GM19372 (cell line): ENCODE measurements at regions not wholly inside any gene's neighbourhood (a gene's known extent, or its start where the extent isn't known, plus 50 kb on each side); places are given as distances from the start of the nearest gene placed in this dataset.
"Not testable (repeated sequence)": the region's sequence is repeated elsewhere in the genome, so short reads cannot be mapped to it uniquely, and the experiment has no call there.

Experiments
- ATAC-seq: cut with Tn5 transposase; IDR thresholded peaks from one replicate; pipeline ENCODE4 v1.9.1; 2021; ENCODE audit warnings: mild to moderate bottlenecking, low read depth, moderate library complexity; ENCODE audit not compliant: unreplicated experiment

DNA sequence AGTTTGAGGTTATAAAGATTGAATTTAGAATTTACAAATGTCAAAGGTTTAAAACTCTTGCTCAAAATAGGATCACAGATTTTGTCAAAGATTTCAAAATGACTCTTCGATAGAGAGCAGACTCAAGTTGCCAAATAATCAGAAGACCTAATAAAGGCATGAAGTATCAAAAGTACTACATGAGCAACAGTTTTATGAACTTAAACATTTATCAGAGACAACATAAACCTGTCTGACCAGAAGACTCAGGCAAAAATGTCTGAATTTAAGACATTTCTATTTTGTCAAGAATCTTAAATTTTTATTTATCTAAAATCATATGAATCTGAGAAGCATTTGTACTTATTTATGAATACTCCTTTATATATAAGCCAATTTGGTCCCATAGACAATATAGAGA lies 330.9 kb downstream of the PTPRU start:
- no peak for ATAC-seq

DNA sequence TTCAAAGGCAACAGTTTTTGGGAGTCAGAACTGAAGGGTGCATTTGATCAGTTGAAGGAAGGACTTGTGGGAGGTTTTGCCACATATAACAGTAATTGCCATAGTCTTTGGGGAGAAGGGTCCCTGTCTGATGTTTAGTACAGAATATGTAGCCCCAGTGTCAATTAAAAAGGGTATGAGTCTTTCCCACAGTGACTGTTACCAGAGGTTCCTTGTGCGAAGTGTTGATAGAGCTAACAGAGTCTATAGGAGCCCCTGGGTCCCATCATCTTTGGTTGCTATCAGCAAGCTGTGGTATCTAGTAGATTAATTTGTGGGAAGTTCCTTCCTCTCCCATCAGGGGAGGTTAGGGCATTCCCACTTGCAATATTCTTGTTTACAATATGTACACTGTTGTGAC lies 329.2 kb downstream of the PTPRU start:
- ATAC-seq = no peak

DNA sequence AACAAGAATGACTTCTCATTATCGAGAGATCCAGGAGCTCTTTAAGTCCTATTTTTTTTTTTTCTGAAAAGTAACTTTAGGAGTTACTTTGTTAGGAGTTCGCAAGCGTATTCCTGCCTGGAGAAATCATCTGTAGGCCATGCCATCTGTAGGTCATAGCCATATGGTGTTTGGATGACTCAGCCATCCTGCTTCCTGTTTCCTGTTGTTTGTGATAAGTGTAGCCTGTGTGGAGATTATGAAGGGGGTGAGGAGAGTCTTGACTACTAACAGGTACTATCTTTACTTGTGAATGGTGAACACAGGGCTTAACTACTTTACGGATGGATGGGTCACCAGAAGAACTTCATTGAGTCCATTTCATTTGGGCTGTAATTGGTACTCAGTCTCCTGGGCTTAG lies 327.2 kb downstream of the PTPRU start:
- no peak for ATAC-seq

DNA sequence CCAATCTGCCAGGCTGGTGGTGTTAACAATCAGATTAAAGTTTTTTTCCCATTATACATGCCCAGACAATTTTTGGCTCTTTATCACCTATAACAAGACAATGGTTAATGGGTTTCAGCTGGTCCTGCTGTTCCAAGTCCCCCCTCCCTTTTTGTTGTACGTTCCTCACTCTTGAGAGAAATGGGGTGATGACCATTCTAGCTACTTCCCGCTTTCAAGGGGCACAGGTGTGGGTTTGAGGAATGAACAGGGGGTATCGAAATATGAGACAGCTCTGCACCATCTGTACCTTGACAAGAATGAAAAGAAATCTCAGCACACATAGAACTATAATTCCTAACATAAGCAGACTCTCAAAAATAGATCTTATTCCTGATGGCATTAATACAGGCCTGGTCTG lies 326.8 kb downstream of the PTPRU start:
- ATAC-seq = no peak

DNA sequence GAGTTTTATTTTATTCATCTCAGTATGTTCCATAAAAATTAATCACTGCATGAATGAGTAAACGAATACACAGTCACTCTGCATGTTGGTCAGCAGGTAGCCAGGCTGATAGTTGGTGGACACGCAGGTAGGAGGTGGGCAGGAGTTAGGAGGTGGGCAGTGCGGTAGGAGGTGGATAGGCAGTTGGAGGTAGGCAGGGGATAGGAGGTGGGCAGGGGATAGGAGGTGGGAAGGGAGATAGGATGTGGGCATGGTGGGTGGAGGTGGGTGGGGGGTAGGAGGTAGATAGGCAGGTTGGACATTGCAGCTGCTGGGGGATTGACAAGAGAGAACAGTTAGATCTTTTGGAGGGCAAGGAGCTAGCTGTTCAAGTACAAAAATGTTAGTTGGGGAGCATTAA lies 322.7 kb downstream of the PTPRU start:
- no peak for ATAC-seq

DNA sequence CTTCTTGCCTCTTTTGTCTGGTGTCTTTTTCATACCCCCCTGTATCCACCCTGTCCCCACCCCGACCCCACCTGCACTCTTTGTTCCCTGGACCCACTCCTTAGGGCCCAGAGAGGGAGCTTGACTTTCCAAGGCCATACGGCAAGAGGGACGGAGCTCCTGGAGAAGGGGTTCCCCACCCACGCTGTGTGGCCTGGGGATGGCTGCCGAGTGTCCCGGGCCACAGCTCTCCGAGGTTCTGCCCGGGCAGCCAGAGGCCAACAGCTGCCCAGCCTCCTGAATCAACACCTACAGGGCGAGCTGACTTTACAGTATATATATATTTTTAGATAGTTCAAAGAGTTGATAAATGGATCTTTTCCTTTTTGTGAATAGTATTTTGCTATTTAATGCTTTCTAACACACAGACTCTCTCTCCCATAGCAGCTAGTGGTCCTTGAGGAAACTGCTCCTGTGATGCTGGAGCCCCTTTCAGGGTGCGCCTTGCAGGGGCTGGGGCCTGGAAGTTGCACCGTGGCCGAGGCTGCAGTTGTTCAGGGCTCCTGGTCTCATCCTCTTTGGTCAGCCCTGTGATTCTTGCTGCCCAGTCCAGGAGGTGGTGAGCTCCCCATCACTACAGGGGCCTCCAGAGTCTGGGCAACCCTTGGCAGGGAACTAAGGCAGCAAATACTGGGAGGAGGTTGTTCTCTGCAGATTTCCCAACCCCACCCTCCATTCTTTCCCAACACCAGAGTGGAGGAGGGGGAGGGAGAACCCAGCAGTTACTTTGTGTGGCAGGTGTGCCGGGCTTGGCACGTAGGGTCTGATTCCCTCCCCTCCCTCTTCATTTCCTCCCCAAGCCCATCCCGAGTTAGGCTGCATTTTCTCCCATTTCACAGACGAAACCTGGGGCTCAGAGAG lies 321.6 kb downstream of the PTPRU start:
- ATAC-seq = no peak

DNA sequence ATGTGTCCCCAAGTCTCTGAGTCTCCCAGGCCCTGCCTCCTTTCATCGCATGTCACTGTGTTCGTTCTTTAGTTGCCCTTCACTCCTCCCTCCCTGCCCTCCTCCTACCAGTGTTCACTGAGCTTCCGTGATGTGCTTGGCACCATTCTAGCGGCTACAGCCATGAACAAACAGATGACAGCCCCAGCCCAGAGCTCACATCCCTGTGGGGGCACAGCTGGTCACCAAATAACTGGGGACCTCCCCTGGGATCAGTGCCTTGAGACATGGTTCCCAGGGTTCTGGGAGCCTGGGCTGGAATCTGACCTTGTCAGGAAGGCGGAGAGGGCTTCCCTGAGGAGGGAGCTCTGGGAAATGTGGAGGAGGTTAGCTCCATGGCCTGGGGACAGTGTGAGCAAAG lies 320.7 kb downstream of the PTPRU start:
- ATAC-seq = no peak

DNA sequence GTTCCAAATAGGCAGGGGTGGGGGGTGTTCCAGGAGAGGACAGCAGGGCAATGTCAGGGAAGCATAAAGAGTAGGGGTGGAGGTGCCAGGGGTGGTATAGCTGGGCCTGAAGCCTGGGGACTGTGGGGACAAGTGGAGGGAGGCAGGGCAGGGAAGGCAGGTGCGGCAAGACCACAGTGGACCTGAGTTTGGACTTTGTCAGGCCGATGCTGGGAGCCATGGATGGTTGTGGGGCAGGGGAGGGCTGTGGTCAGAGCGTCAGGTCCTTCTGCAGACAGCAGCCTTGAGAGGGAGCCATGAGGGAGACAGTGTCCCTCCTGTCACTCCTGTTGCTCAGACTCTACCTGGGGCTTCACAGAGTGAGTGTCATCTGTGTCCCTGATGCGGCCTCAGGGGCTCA lies 320.3 kb downstream of the PTPRU start:
- ATAC-seq = no peak

DNA sequence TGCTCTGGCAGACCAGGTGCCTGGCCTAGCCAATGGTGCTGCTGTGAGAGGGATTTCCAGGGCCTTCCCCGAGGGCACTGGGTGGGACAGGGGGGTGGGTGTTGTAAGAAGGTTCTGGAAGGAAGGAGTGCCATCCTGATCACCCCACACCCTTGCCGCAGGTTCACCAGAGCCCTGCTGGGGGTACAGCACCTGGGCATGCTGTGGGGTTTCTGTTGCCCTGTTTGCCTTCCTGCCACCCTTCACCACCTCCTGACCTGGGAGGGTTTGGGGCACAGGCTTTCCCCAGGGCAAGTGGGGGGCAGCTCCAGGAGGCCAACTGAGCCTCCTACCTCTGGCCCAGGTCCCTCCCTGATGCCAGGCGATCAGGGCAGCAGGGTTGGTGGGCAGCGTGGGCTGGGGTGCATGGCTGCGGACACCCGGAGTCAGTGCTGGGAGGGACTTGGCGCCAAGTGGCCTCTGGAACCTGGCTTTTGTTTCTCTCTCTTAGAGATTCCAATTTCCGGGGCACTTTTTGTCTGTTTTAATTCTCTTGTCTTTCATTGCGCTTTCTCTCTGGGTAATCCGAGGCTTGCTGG lies 318.8 kb downstream of the PTPRU start:
- no peak for ATAC-seq

DNA sequence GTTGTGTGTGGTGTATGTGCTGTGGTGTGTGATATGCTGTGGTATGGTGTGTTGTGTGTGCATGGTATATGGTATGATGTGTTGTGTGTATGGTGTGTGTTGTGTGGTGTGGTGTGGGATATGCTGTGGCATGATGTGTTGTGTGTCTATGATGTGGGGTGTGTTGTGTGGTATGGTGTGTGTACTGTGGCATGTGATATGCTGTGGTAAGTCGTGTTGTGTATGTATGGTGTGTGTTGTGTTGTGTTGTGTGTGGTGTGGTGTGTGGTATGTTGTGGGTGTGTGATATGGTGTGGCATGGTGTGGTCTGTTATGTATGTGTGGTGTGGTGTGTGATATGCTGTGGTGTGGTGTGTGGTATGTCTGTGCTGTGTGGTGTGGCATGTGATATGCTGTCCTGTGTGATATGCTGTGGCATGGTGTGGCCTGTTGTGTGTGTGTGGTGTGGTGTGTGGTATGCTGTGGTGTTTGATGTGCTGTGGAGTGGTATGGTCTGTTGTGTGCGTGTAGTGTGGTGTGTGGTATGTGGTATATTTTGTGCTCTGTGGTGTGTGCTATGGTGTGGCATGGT lies 318.0 kb downstream of the PTPRU start:
- no peak for ATAC-seq

DNA sequence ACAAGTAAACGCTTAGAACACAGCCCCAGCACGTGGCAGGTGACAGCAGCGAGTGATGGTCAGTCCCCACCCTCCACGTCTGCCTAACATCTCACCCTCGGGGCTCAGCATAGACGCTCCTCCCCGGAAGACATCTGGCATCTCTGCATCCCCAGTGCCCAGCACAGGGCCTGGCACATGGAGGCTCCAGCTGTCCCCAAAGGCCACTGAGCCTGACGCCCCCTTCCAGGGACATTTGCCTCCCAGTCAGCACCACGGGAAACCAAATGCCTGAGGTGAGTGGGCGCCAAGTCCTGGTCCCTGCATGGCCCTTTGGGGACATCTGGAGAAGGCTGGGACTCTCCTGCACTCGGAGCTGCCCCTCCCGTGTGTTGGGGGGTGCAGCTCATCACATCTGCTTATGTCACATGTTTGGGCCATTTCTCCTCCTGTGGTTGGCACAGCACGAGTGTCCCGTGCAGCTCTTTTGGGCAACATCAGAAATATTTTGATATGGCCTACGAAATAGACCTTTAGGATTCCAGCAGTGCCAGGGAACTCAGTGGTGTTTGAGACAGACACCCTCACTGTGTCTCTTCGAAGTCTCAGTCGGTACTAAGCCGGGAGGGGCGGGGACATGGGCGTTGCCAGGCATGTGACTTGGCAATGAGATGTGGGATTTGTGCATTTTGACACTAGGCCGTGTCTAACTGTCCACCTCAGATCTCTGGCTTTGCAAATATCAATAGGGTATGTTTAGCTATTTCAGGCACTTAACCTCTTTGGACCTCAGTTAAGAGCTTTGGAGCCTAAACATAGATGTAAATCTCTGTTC lies 315.0 kb downstream of the PTPRU start:
- ATAC-seq = no peak

DNA sequence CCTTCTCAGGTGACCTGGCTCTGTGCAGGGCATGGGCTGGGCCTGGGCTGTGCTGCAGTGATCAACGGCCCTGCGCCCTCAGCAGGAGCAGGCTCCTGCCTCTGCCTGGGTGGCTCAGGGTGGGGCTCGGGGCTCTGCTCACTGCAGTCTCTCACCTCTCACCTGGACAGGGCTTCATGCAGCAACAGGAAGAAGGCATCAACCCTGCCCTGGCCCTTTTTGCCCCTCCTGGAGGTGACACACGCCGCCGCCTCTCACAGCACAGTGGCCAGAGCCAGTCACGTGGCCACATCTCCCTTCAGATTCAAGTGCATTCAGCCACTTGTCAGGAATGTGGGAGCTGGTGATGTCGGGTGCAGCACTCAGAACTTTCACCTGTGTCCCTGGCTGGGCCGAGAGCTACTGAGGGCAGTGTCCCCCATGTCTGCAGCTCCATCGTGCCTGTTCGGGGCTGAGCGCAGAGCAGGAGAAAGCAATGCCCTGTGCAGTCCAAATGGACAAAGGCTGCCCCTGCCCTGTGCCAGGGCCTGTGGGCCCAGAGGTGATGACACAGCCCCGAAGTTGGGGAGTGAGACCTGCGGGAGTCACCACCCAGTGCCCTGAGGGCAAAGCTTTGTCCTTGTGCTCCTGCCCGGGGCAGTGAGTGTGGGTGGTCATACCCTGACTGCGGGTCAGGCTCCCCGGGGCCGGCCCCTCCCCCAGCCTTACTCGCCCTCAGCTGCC lies 314.0 kb downstream of the PTPRU start:
- ATAC-seq = no peak

DNA sequence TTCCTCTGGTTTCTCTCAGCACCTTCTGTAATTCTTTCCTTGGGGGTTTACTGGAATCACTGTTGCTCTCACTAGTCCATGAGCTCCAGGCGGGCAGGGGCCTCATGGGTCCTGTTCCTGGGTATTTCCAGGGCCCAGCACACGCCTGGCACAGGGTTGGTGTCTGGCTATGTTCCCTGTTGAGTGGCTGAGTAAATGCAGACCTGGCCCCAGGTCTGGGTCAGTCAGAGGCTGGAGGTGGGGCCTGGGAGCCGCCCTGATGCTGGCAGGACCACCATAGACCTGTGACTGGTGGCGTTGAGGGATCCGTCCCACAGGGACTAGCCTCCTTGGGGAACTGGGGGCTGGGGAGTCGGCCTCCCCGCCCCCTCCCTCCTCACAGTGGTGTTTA lies 313.4 kb downstream of the PTPRU start:
- ATAC-seq = not testable (repeated sequence)

DNA sequence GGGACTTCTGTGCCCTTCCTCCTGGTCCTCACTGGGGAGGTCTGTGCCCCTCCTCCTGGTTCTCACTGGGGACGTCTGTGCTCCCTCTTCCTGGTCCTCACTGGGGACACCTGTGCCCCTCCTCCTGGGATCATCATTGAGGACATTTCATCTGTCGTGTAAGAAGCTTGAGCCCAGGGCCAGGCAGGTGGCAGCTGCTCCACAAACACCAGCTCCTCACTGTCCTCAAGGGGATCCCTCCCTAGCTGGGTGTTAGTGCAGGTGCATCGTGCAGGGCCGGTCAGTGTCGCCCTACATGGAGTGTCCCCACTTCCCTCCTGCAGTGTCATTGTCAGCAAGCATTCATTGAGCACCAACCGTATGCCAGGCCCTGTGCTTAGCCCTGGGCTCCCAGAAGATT lies 312.7 kb downstream of the PTPRU start:
- no peak for ATAC-seq

DNA sequence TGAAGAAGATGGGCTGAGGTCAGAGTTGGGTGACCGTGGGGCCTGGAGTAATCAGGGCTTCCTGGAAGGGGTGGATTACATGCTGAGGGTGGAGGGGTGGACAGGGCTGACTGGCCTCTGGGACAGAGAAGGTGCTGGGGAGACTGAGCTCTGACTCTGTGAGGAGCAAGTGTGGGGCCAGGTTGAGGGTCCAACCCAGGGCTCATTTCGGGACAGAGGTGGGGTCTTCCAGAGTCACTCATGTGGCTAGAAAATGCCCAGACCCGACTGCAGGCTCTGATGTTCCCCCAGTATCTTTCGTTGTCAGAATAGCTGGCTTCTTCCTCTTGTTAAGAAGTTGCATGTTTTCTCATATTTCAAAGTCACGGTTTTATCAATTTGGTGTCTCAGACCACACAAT lies 311.8 kb downstream of the PTPRU start:
- ATAC-seq = no peak

DNA sequence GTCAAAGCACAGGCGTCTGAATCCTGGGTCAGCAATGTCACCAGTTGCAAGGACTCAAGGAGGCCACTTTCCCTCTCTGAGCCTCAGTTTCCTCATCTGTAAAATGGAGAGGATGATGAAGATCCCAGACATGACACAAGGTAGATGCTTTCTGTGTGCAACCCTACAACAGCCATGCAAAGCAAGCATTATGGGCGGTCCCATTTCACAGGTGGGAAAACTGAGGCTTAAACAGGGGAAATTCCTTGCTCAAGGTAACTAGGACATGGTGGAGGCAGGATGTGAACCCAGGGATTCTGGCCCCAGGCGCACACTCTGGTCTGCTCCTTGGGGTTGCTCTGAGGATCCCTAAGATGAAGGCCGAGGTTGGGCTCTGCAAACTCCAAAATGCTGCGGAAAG lies 311.0 kb downstream of the PTPRU start:
- no peak for ATAC-seq

DNA sequence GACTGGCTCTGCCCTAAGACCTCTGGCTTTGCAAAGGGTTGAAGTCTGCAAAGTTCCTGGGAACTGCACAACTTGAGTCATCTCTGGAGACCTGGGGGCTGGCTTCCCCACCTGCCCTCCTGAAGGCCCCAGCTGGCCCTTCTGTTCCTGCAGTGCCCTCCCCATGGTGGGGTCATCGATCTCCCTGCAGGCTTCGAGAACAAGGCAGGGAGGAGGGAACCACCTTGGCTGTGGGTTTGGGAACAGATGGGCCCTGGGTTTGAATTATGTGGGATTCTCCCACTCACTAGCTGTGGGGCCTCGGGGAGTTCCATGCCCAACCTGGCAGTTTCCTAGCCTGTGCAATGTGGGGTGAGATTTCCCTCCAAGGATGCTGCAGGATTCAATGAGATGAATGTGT lies 310.2 kb downstream of the PTPRU start:
- no peak for ATAC-seq

DNA sequence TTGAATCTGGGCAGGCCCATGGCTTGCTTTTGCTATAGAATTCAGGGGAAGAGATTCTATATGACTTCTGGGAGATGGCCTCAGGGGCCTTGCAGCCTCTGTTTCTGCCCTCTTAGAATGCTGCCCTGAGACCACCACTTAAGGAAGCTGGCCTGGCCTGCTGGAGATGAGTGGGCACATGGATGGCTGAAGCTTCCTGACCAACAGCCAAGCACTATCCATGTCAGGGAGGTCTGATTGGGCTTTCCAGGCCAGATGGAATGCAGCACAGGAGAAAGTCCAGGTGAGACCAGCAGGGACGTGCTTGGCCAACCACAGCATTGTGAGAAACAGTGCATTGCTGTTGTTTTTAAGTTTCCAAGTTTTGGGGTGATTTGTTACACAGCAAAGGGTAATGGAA lies 308.1 kb downstream of the PTPRU start:
- ATAC-seq = no peak

DNA sequence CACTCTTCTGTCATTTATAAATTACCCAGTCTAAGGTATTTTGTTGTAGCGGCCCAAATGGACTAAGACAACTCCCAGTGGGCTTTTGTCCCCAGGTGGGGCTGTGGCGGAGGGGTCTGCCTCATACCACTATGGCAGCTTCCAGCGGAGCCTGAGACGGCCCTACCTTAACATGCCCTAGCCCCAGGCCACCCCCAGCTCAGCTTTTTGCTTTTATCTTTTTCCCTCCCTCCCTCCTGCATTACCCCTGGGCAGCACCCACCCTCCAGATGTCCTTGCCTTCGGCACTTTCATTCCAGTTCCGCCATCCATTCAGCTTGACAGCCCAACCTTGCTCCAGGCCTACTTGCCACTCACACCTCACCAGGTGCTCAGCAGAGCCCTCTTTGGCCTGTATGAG lies 307.3 kb downstream of the PTPRU start:
- no peak for ATAC-seq

DNA sequence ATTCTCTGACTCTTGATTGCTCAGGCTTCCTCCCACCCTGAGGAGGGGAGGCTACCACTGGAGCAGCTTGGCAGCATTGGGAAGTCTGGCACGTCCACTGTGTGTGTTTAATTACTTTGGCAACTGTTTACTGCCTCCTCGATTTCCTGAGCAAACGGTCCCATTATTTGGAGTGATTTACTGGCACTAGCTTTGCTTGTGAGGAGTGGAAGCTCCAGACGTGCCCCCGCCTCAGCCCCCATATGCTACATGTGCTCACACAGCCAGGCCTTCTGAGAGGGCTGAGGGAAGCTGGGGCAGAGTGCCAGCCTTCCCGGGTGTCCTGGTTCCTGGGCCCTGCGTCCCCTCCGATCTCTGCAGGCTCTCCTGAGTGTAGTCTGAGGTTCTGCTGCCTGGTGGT lies 306.2 kb downstream of the PTPRU start:
- ATAC-seq = no peak

DNA sequence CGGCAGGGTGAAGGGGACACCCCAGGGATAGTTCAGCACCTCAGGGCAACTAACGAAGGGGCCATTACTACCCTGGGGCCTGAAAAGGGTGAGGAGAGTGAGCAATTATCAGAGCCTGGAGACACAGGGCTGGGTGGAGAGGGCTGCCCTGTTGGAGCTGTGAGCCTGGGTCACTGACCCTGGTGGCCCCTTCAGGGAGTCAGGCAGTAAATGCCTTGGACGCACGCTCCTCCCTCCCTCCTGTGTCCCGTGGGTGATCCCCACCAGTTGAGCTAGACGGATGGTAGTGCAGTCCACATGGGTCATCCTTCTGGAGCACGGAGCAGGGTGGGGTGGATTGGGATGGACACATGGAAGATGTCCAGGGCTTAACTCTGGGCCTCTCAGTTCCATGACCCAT lies 305.3 kb downstream of the PTPRU start:
- no peak for ATAC-seq
